H9 (cell line): ENCODE measurements at regions not wholly inside any gene's neighbourhood (a gene's known extent, or its start where the extent isn't known, plus 50 kb on each side); places are given as distances from the start of the nearest gene placed in this dataset.
A peak's percentile ranks its signal among the peaks of the same experiment; 100 is the strongest.

Experiments used
- DNase-seq: peaks from one replicate; pipeline ENCODE4 v3.0.0-alpha.2; 2017
- H2AFZ ChIP-seq: one replicate; pipeline ENCODE4 v1.6.1; 2013; ENCODE audit warnings: mild to moderate bottlenecking, low read length, control low read depth, moderate library complexity
- H2AK5ac ChIP-seq: 2 replicates; pipeline ENCODE4 v1.6.1; 2013; ENCODE audit warnings: low read length, control low read depth, mixed read lengths; ENCODE audit not compliant: insufficient read length
- H2BK120ac ChIP-seq: one replicate; pipeline ENCODE4 v1.6.1; 2013; ENCODE audit warnings: low read depth, mild to moderate bottlenecking, low read length, control low read depth, inconsistent platforms; ENCODE audit not compliant: poor library complexity, severe bottlenecking
- H2BK12ac ChIP-seq: 2 replicates; pipeline ENCODE4 v1.6.1; 2013; ENCODE audit warnings: low read length, control low read depth, mixed read lengths, low read depth; ENCODE audit not compliant: insufficient read length
- H2BK15ac ChIP-seq: 2 replicates; pipeline ENCODE4 v1.6.1; 2013; ENCODE audit warnings: low read depth, low read length, control low read depth
- H2BK20ac ChIP-seq: one replicate; pipeline ENCODE4 v1.6.1; 2013; ENCODE audit warnings: low read depth, mild to moderate bottlenecking, low read length, control low read depth, inconsistent platforms; ENCODE audit not compliant: poor library complexity, severe bottlenecking
- H2BK5ac ChIP-seq: 2 replicates; pipeline ENCODE4 v1.6.1; 2013; ENCODE audit warnings: low read length, control low read depth, mixed read lengths; ENCODE audit not compliant: insufficient read length
- H3K14ac ChIP-seq: 2 replicates; pipeline ENCODE4 v1.6.1; 2013; ENCODE audit warnings: low read length, control low read depth; ENCODE audit not compliant: insufficient read depth
- H3K18ac ChIP-seq: 2 replicates; pipeline ENCODE4 v1.6.1; 2013; ENCODE audit warnings: low read depth, mild to moderate bottlenecking, mixed read lengths, low read length, control low read depth; ENCODE audit not compliant: insufficient read length
- H3K23ac ChIP-seq: 2 replicates; pipeline ENCODE4 v1.6.1; 2013; ENCODE audit warnings: low read length, control low read depth, mixed read lengths, low read depth; ENCODE audit not compliant: insufficient read length
- H3K23me2 ChIP-seq: 2 replicates; pipeline ENCODE4 v1.6.1; 2013; ENCODE audit warnings: low read depth, mild to moderate bottlenecking, mixed read lengths, low read length, control low read depth; ENCODE audit not compliant: insufficient read length, poor library complexity, severe bottlenecking
- H3K27ac ChIP-seq: 2 replicates; pipeline ENCODE4 v1.5.1; 2013; ENCODE audit warnings: low read length, control low read depth, mixed read lengths, low read depth; ENCODE audit not compliant: insufficient read length
- H3K27me3 ChIP-seq: 2 replicates; pipeline ENCODE4 v1.6.1; 2013; ENCODE audit warnings: low read length, control low read depth, inconsistent platforms; ENCODE audit not compliant: insufficient read depth
- H3K4ac ChIP-seq: 2 replicates; pipeline ENCODE4 v1.6.1; 2013; ENCODE audit warnings: low read depth, mild to moderate bottlenecking, control low read depth, inconsistent platforms, low read length, moderate library complexity
- H3K4me1 ChIP-seq: 2 replicates; pipeline ENCODE4 v1.6.1; 2013; ENCODE audit warnings: low read length, control low read depth, inconsistent platforms; ENCODE audit not compliant: insufficient read depth
- H3K4me2 ChIP-seq: 2 replicates; pipeline ENCODE4 v1.6.1; 2013; ENCODE audit warnings: low read length, control low read depth, mixed read lengths; ENCODE audit not compliant: insufficient read length, insufficient read depth
- H3K56ac ChIP-seq: 2 replicates; pipeline ENCODE4 v1.6.1; 2013; ENCODE audit warnings: low read depth, mild to moderate bottlenecking, mixed read lengths, low read length, control low read depth; ENCODE audit not compliant: insufficient read length
- H3K79me1 ChIP-seq: 2 replicates; pipeline ENCODE4 v1.6.1; 2013; ENCODE audit warnings: low read depth, mild to moderate bottlenecking, moderate library complexity, low read length, control low read depth, inconsistent platforms; ENCODE audit not compliant: insufficient read depth, poor library complexity, severe bottlenecking
- H3K79me2 ChIP-seq: 2 replicates; pipeline ENCODE4 v1.6.1; 2013; ENCODE audit warnings: low read length, control low read depth, inconsistent platforms; ENCODE audit not compliant: insufficient read depth
- H3K9ac ChIP-seq: 2 replicates; pipeline ENCODE4 v1.6.1; 2013; ENCODE audit warnings: low read length, control low read depth, mixed read lengths; ENCODE audit not compliant: insufficient read length; ENCODE audit errors: extremely low read depth
- H3K9me3 ChIP-seq: one replicate; pipeline ENCODE4 v1.6.1; 2013; ENCODE audit warnings: low read depth, low read length, inconsistent platforms; ENCODE audit not compliant: control insufficient read depth
- H3T11ph ChIP-seq: one replicate; pipeline ENCODE4 v1.6.1; 2013; ENCODE audit warnings: mild to moderate bottlenecking, low read length, control low read depth, inconsistent platforms
- H4K20me1 ChIP-seq: one replicate; pipeline ENCODE4 v1.6.1; 2013; ENCODE audit not compliant: control insufficient read depth, insufficient read length, insufficient read depth
- H4K5ac ChIP-seq: 2 replicates; pipeline ENCODE4 v1.6.1; 2013; ENCODE audit warnings: low read depth, mild to moderate bottlenecking, mixed read lengths, low read length, control low read depth; ENCODE audit not compliant: insufficient read length
- H4K8ac ChIP-seq: replicated peaks from 2 replicates; pipeline ENCODE4 v1.6.1; 2013; ENCODE audit warnings: low read length, control low read depth, mixed read lengths, low read depth; ENCODE audit not compliant: insufficient read length
- H4K91ac ChIP-seq: 2 replicates; pipeline ENCODE4 v1.6.1; 2013; ENCODE audit warnings: low read depth, mild to moderate bottlenecking, moderate library complexity, mixed read lengths, low read length, control low read depth; ENCODE audit not compliant: insufficient read length
- H3K27ac Mint-ChIP-seq, 3 experiments: 2 replicates in 2 of 3; 3 replicates in 1 of 3; pipeline ENCODE4 v1.8.0; 2020 to 2021; ENCODE audit warnings: mixed read lengths in 3 of 3, mild to moderate bottlenecking in 1 of 3, moderate library complexity in 1 of 3
- H3K27me3 Mint-ChIP-seq: 2 replicates; pipeline ENCODE4 v1.8.0; 2021; ENCODE audit warnings: low read depth, mild to moderate bottlenecking, moderate library complexity, mixed read lengths
- H3K36me3 Mint-ChIP-seq, 3 experiments: 2 replicates in 2 of 3; 3 replicates in 1 of 3; pipeline ENCODE4 v1.8.0; 2020 to 2021; ENCODE audit warnings: low read depth in 3 of 3, mixed read lengths in 3 of 3; ENCODE audit not compliant: insufficient read depth in 1 of 3
- H3K4me1 Mint-ChIP-seq, 2 experiments: 2 replicates each; pipeline ENCODE4 v1.8.0; 2020; ENCODE audit warnings: mixed read lengths in 2 of 2
- H3K4me3 Mint-ChIP-seq, 2 experiments: 2 replicates in 1 of 2; 3 replicates in 1 of 2; pipeline ENCODE4 v1.8.0; 2020 to 2021; ENCODE audit warnings: mild to moderate bottlenecking in 2 of 2, mixed read lengths in 2 of 2, moderate library complexity in 1 of 2
- H3K9me3 Mint-ChIP-seq, 2 experiments: 2 replicates in 1 of 2; 3 replicates in 1 of 2; pipeline ENCODE4 v1.8.0; 2020; ENCODE audit warnings: mild to moderate bottlenecking in 2 of 2, mixed read lengths in 2 of 2, moderate library complexity in 1 of 2
- CTCF ChIP-seq: fragments of 200-600 bp; sonication (generic); conservative IDR thresholded peaks from 3 replicates; pipeline ENCODE4 v1.8.0; 2021; ENCODE audit warnings: antibody characterized with exemption, mild to moderate bottlenecking
- WGBS: extraction: QIAGEN DNeasy Blood & Tissue Kit; methylation state at CpG from one replicate; pipeline ENCODE4 v1.1.7; 2013; ENCODE audit warnings: missing lambda C conversion rate, low lambda C conversion rate, mixed read lengths; ENCODE audit not compliant: insufficient read length; ENCODE audit errors: extremely low coverage; 5-methylcytosine and 5-hydroxymethylcytosine counted together

- Histone ChIP-seq H3K4me1 (peaks cover 3% of the 10 kb centered on the region; the same call in 1 of the 2 replicates), H3K9me3 (no peaks in the 10 kb centered on the region), H2BK5ac (no peak overlapping the region), H4K8ac (no peak overlapping the region), H3K9ac (no peak overlapping the region), H3K79me1 (no peaks in the 10 kb centered on the region), H2BK120ac (no peak overlapping the region), H3K14ac (no peak overlapping the region), H4K5ac (no peak overlapping the region), H3K23me2 (no peaks in the 10 kb centered on the region), H3K23ac (no peak overlapping the region), H3K27ac (no peak overlapping the region), H3K4ac (no peak overlapping the region), H3T11ph (no peak overlapping the region), H3K18ac (no peak overlapping the region), H2AFZ (no peak overlapping the region), H2BK12ac (no peak overlapping the region), H4K20me1 (no peaks in the 10 kb centered on the region), H2BK20ac (no peak overlapping the region), H3K79me2 (no peaks in the 10 kb centered on the region), H3K56ac (no peak overlapping the region), H2AK5ac (no peak overlapping the region), H3K27me3 (no peaks in the 10 kb centered on the region), H4K91ac (no peak overlapping the region), H3K4me2 (no peak overlapping the region), H2BK15ac (no peak overlapping the region)
- H3K4me3 Mint-ChIP-seq, result no peak overlapping the region
- H3K27me3 Mint-ChIP-seq, result no peaks in the 10 kb centered on the region
- peaks cover 0 to 8% of the 10 kb centered on the region in 2 experiments; a peak in 2 of 4 replicates for H3K4me1 Mint-ChIP-seq
- no peaks in the 10 kb centered on the region; a peak in 1 of 7 replicates for H3K36me3 Mint-ChIP-seq
- DNase-seq, result peak; percentile 23
- TF ChIP-seq CTCF, result no peak
- H3K27ac Mint-ChIP-seq, result no peak overlapping the region
- WGBS, result no CpG with 5 or more reads among the region's 1 CpG
- H3K9me3 Mint-ChIP-seq, result no peaks in the 10 kb centered on the region
Measured at GRCh38 chr6:78093906-78094305, 441.1 kb downstream of the MEI4 start.
